Upper lobe of left lung (tissue), 6 donors: ENCODE measurements at regions not wholly inside any gene's neighbourhood (a gene's known extent, or its start where the extent isn't known, plus 50 kb on each side); places are given as distances from the start of the nearest gene placed in this dataset.

Experiments used
- ATAC-seq, 2 donors: fragments of 200-7000 bp; cut with Tn5 transposase; one replicate each; pipeline ENCODE4 v1.9.1; 2022; ENCODE audit warnings: mild to moderate bottlenecking in 2 of 2, moderate library complexity in 2 of 2; ENCODE audit not compliant: low FRiP score in 2 of 2
- DNase-seq, 2 donors: peaks; one replicate each; pipeline ENCODE4 v3.0.0-alpha.2; 2019 to 2020
- H3K27ac ChIP-seq, 4 donors: fragments of 200-600 bp; sonication (generic); one replicate each; pipeline ENCODE4 v1.5.1; 2016 to 2019
- H3K27me3 ChIP-seq, 4 donors: fragments of 200-600 bp; sonication (generic); one replicate each; pipeline ENCODE4 v1.5.1; 2017 to 2019
- H3K36me3 ChIP-seq, 4 donors: fragments of 200-600 bp; sonication (generic); one replicate each; pipeline ENCODE4 v1.5.1; 2016 to 2019
- H3K4me1 ChIP-seq, 4 donors: fragments of 200-600 bp; sonication (generic); one replicate each; pipeline ENCODE4 v1.5.1; 2018 to 2019
- H3K4me3 ChIP-seq, 4 donors: fragments of 200-600 bp; sonication (generic); one replicate each; pipeline ENCODE4 v1.5.1; 2017 to 2019; ENCODE audit warnings: mild to moderate bottlenecking in 2 of 4, moderate library complexity in 1 of 4
- H3K9me3 ChIP-seq, 4 donors: fragments of 200-600 bp; sonication (generic); one replicate each; pipeline ENCODE4 v1.5.1; 2018 to 2019
- EP300 ChIP-seq, 4 donors: sonication (generic); formaldehyde crosslinking; IDR thresholded peaks; one replicate each; pipeline ENCODE4 v1.5.1; 2017; ENCODE audit warnings: antibody characterized with exemption in 4 of 4, control low read depth in 2 of 4
- POLR2A ChIP-seq, 4 donors: fragments of 450-650 bp; IDR thresholded peaks; one replicate each; pipeline ENCODE4 v1.5.1; 2016 to 2017; ENCODE audit warnings: antibody characterized with exemption in 4 of 4, mild to moderate bottlenecking in 2 of 4
- POLR2AphosphoS5 ChIP-seq, 2 donors: sonication (generic); formaldehyde crosslinking; IDR thresholded peaks; one replicate each; pipeline ENCODE4 v1.5.1; 2017; ENCODE audit warnings: antibody characterized with exemption in 2 of 2
- WGBS, 2 donors: methylation state at CpG; one replicate each; pipeline ENCODE4 v1.1.5; 2017 to 2018; 5-methylcytosine and 5-hydroxymethylcytosine counted together
- TF ChIP-seq, protein P1 (sequence below), 6 experiments: fragments of 450-650 bp in 4 of 6; fragments of 200-600 bp in 2 of 6; sonication (generic) in 2 of 6; IDR thresholded peaks; one replicate each; pipeline ENCODE4 v1.5.1; 2016 to 2019; ENCODE audit warnings: antibody characterized with exemption in 6 of 6
- donor health status: DM: no; HTN: no; CAD: no; lungs with moderate emphysema.
- donor health status: DM: no; HTN: yes; CAD: no; lungs with severe emphysema.

DNA sequence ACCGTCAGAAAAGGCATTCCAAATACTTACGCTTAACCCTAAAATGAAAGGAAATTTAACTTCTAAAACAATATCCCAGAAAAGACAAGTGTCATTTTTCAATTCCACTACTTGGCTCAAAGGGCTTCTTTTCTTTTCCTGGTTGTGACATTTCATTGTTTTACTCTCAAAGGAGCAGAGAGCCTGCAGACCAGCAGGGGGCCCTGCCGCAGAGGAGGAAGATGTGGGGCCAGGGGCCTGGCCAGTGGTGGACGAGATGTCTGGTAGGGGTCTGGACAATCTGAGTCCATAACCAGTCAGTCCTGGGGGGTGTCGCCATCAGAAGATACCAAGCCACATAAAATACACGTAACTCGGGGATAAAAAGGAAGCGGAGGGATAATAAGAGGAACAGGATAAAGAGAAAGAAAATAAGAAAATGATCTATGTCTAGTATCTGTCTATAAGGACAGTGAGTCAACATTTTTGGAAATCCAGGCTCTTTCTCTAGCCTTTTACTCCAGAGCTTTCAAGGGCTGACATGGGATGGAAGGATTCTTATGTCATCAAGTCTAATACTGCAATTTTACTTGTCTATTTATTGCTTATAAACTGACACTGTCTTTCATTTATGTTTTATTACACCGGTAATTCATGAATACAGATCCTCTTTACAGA is 54.2 kb upstream of the ARHGEF3 start:
- no peak overlapping the region for H3K4me3 ChIP-seq
- H3K9me3 ChIP-seq: no peaks in the 10 kb centered on the region
- ATAC-seq: peak in 1 of 2 donors; percentile 52
- H3K27ac ChIP-seq: no peak overlapping the region
- H3K36me3 ChIP-seq: no peaks in the 10 kb centered on the region
- DNase-seq: peak; percentile 25 to 43
- whole genome bisulfite sequencing, 2 donors: 52 to 63% methylated on average over 9 of the region's 9 CpGs
- no peaks in the 10 kb centered on the region for H3K27me3 ChIP-seq
- peaks cover 0 to 3% (median 2%) of the 10 kb centered on the region in 4 donors for H3K4me1 ChIP-seq
- no peak for TF ChIP-seq EP300 (IDR thresholded peaks at IDR 0.05)
- TF ChIP-seq, protein P1, sequence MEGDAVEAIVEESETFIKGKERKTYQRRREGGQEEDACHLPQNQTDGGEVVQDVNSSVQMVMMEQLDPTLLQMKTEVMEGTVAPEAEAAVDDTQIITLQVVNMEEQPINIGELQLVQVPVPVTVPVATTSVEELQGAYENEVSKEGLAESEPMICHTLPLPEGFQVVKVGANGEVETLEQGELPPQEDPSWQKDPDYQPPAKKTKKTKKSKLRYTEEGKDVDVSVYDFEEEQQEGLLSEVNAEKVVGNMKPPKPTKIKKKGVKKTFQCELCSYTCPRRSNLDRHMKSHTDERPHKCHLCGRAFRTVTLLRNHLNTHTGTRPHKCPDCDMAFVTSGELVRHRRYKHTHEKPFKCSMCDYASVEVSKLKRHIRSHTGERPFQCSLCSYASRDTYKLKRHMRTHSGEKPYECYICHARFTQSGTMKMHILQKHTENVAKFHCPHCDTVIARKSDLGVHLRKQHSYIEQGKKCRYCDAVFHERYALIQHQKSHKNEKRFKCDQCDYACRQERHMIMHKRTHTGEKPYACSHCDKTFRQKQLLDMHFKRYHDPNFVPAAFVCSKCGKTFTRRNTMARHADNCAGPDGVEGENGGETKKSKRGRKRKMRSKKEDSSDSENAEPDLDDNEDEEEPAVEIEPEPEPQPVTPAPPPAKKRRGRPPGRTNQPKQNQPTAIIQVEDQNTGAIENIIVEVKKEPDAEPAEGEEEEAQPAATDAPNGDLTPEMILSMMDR (IDR thresholded peaks at IDR 0.05): peak; percentile 34 to 52 (median 42)

DNA sequence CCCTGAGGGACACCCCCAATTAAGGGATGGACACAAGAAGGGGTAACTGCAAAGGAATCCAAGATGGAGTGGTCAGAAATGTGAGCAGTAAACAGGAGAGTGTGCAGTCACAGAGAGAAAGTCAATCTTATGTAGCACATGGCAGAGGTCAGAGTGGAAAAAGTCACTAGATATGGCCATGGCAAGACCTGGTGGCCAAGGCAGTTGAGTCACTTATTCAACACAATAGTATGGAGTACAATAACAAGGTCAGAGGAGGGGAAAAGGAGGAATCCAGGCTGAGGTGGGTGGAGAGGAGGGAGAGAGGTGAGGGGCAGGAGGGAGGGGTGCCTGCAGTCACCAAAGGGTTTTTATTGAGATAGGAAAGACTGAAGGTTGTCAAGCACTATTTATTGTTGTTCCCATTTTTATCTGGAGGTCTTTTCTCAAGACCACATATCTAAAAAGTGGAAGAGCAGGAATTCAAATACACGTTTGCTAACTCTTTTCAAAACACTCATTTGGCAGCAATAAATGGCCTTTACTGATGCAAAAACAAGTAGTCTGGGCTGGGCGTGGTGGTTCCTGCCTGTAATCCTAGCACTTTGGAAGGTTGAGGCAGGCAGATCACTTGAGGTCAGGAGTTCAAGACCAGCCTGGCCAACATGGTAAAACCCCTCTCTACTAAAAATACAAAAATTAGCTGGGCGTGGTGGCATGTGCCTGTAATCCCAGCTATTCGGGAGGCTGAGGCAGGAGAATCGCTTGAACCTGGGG is 53.3 kb upstream of the ARHGEF3 start:
- H3K4me3 ChIP-seq: no peak overlapping the region
- WGBS, 2 donors: 73 to 79% methylated on average over 5 of the region's 5 CpGs
- DNase-seq: no peak
- no peak overlapping the region for H3K27ac ChIP-seq
- no peaks in the 10 kb centered on the region for H3K9me3 ChIP-seq
- no peak for ATAC-seq
- no peaks in the 10 kb centered on the region for H3K27me3 ChIP-seq
- no peaks in the 10 kb centered on the region for H3K36me3 ChIP-seq
- H3K4me1 ChIP-seq: peaks cover 0 to 6% (median 2%) of the 10 kb centered on the region in 4 donors
- TF ChIP-seq EP300 (IDR thresholded peaks at IDR 0.05): no peak
- TF ChIP-seq POLR2A (IDR thresholded peaks at IDR 0.05): no peak
- TF ChIP-seq POLR2AphosphoS5 (IDR thresholded peaks at IDR 0.05): no peak
- TF ChIP-seq, protein P1 (IDR thresholded peaks at IDR 0.05): no peak

DNA sequence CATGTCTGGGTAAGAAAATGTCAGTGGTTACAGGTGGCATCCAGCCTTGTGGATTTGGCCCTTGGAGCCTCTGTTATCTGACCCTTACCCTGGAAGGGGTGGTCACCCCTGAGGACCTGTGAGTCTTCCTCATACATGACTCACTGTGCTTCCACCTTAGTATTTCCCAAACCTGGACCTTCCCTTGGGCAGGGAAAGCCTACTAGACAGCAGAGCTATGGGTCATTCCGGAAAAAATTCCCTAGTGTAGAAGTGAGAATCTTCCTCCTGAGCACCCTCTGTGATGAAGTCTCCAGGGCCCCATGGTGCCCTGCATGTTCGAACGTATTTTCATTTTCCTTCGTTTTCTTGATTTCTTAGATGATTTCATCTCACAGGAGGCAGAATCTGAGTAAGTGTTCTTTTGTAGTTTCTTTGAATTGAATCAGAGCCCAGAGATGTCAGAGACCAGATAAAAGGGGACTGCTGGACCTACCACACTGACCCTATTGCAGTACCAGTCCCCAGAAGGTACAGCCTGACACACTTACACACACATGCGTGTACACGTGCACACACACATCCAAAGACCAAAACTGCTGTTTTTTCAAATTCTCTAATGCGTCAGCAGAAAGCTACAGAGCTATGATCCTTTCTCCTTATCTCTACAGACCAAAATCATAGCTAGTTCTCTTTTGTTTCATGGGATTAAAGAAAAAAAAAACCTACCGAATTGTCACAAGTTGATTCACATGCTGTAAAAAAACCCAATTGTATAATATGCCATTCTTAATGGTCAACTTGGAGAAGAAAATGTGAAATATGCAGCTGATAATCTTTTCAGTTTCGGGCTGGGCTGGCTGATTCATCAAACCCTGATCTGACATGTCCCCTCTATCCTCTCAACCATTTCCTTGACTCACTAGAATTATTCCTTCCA is 50.5 kb upstream of the ARHGEF3 start:
- H3K27me3 ChIP-seq: no peaks in the 10 kb centered on the region
- ATAC-seq: no peak
- H3K9me3 ChIP-seq: no peaks in the 10 kb centered on the region
- TF ChIP-seq EP300 (IDR thresholded peaks at IDR 0.05) (no peak), POLR2AphosphoS5 (IDR thresholded peaks at IDR 0.05) (no peak), POLR2A (IDR thresholded peaks at IDR 0.05) (no peak)
- TF ChIP-seq, protein P1 (IDR thresholded peaks at IDR 0.05): no peak
- DNase-seq: no peak
- H3K4me3 ChIP-seq: no peak overlapping the region
- 90 to 92% methylated on average over 9 of the region's 9 CpGs for WGBS, 2 donors
- H3K36me3 ChIP-seq: no peaks in the 10 kb centered on the region
- H3K4me1 ChIP-seq: peaks cover 0 to 7% (median 2%) of the 10 kb centered on the region in 4 donors
- H3K27ac ChIP-seq: no peak overlapping the region
